ENCODE measurements at regions not wholly inside any gene's neighbourhood (a gene's known extent, or its start where the extent isn't known, plus 50 kb on each side); places are given as distances from the start of the nearest gene placed in this dataset.
"Not testable (repeated sequence)": the region's sequence is repeated elsewhere in the genome, so short reads cannot be mapped to it uniquely, and the experiment has no call there.

DNA sequence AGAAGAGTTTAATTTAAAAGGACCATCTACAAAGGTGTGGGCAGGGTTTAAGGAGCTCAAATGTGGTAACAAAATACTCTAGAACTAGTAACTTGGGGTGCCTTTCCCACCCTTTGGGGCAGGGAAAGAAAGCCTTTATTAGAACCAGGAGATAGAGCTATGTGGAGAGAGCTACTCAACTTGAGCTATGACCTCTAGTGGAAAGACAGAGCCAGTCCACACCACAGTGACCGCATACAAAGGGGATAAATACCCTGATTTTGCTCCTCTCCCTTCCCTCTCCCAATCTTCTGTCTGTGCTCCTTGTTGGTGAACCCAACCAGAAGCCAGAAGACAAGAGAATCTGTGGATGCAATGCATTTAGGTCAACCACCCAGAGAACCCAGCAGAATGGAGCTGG, 54.4 kb upstream of the JAK1 start:
- Mint-ChIP-seq H3K36me3 (ENCODE audit: low read depth) (no peaks in the 10 kb centered on the region), H3K4me3 (no peak overlapping the region), H3K9me3 (no peaks in the 10 kb centered on the region), H3K27me3 (no peaks in the 10 kb centered on the region), H3K4me1 (no peaks in the 10 kb centered on the region), H3K27ac (no peak overlapping the region)
- POLR2A ChIA-PET, result no interaction called here
- CTCF ChIA-PET, result interaction anchor here (1.0 to 2.2 kb wide), 3 partner anchors 9 to 17 kb away, joined by 3 to 7 read pairs (median 3); no protein-coding TSS in a partner anchor
- DNase-seq, result no peak

DNA sequence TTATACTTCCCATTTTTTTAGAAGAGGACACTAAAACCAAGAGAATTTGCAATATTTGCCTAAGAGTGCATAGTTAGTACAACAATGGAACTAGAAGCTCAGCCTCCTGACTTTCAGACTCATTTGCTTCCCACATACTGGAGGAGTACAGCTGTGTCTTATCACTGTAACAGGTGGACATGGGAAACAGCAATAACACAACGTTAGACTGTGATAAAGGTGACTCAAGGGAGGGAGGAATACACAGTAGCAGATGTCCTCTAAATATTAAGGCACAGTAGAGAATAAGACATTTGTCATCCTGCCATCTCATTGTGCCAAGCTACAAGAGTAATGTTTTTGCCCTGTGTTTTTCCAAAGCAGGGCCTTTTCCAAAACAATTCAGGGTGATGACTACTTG, 55.4 kb upstream of the JAK1 start:
- no peak for DNase-seq
- Mint-ChIP-seq H3K4me3 (no peak overlapping the region), H3K4me1 (no peaks in the 10 kb centered on the region), H3K36me3 (ENCODE audit: low read depth) (no peaks in the 10 kb centered on the region), H3K27ac (no peak overlapping the region), H3K9me3 (no peaks in the 10 kb centered on the region), H3K27me3 (no peaks in the 10 kb centered on the region)
- CTCF ChIA-PET, result interaction anchor here (2.2 kb wide), 1 partner anchor 10 kb away, joined by 7 read pairs; no protein-coding TSS in a partner anchor
- POLR2A ChIA-PET, result no interaction called here

DNA sequence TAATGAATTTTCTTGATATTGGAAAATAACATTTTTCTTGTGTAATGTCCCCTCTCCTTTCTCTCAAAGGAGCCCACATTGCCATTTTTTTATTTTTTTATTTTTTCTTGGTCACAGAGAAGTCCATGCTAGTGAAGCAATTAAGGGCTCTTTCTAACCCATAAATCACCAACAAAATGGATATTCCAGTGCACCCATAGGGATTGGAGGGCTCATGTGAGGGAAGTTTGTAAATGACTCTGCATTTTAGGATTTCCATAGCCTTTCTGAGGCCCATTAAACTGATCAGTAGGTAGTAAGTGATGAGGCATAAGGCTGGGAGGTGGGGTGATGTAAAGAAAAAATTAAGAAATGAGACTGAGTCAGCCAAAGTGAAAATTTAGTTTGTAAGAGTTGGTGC, 55.9 kb upstream of the JAK1 start:
- POLR2A ChIA-PET, result no interaction called here

DNA sequence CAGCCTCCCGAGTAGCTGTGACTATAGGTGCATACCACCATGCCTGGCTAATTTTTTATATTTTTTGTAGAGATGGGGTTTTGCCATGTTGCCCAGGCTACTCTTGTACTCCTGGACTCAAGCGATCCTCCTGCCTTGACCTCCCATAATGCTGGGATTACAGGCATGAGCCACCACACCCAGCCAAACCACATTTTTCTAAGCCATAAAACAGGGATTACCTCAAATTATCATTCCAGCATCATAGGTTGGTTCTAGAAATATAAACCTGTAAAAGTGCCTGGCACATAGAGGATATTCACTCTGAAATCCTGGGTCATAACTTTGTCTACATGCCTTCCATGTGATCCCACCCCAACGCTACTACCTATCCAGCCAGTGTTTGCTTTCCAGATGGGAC, 59.4 kb upstream of the JAK1 start:
- Mint-ChIP-seq H3K4me1 (peaks cover 5% of the 10 kb centered on the region), H3K9me3 (no peaks in the 10 kb centered on the region), H3K27me3 (no peaks in the 10 kb centered on the region), H3K27ac (no peak overlapping the region), H3K4me3 (no peak overlapping the region), H3K36me3 (ENCODE audit: low read depth) (no peaks in the 10 kb centered on the region)
- ChIA-PET CTCF (no interaction called here), POLR2A (no interaction called here)
- DNase-seq, result no peak

More for the DNA sequence above, 55.9 kb upstream of the JAK1 start:
- Mint-ChIP-seq H3K9me3 (no peaks in the 10 kb centered on the region), H3K27ac (no peak overlapping the region), H3K36me3 (ENCODE audit: low read depth) (no peaks in the 10 kb centered on the region), H3K27me3 (no peaks in the 10 kb centered on the region), H3K4me1 (no peaks in the 10 kb centered on the region), H3K4me3 (no peak overlapping the region)
- DNase-seq, result no peak
- CTCF ChIA-PET, result interaction anchor here (2.2 kb wide), 1 partner anchor 10 kb away, joined by 7 read pairs; no protein-coding TSS in a partner anchor

DNA sequence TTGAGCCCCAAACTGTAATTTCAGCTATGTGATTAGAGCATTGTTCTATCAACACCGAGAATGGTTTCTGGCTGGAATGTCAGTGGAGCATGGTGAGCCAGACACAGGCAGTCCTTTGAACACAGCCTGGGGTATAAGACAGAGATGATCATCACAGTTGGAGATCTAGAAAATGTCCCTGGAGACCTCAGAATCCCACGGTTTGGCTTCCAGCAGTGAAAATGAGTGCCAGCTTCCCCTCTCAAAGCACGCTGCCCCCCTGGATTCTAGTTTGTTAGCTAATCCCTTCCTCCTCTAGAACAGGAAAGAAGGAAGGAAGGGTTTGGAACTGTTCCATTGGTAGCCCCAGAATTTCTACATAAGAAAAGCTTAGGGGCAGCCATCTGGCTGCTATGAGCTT, 59.9 kb upstream of the JAK1 start:
- POLR2A ChIA-PET, result no interaction called here
- Mint-ChIP-seq H3K4me1 (peaks cover 5% of the 10 kb centered on the region), H3K4me3 (no peak overlapping the region), H3K27me3 (no peaks in the 10 kb centered on the region), H3K9me3 (no peaks in the 10 kb centered on the region), H3K27ac (no peak overlapping the region), H3K36me3 (ENCODE audit: low read depth) (no peaks in the 10 kb centered on the region)
- DNase-seq, result no peak
- CTCF ChIA-PET, result interaction anchor here (0.8 kb wide), 1 partner anchor 135 kb away, joined by 3 read pairs; no protein-coding TSS in a partner anchor

DNA sequence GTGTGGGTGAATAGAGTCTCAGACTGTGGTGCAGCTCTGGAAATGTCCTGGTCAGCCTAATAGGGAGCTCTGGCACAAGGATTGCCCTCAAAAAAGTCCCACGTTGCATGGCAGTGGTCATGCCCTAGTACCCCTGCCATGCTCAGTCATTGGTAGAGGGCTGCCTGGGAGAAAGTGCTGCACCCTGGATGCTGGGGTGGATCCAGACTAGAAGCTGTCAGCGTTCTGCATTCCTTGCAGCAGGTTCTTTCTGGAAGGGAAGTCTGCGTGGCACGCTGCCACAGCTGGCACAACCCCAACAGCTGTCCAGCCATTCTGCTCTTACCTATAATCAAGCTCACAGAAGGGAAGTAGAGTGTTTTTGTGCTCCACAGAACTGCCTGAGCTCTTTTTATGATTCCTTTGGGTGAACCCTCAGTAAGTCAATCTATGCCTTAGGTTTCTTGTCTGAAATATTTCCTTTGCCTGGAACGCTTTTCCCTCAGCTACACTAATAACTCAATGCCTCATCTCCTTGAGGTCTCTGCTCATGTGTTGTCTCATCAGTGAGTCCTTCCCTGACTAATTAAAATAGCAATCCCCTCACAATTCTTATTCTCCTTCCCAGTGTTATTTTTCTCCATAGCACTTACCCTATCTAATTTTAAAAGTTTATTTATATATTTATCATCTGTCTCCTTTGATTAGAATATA, 61.5 kb upstream of the JAK1 start:
- no peaks in the 10 kb centered on the region for H3K9me3 Mint-ChIP-seq
- peaks cover 5% of the 10 kb centered on the region for H3K4me1 Mint-ChIP-seq
- no peaks in the 10 kb centered on the region for H3K36me3 Mint-ChIP-seq (ENCODE audit: low read depth)
- no peak for DNase-seq
- no peak overlapping the region for H3K4me3 Mint-ChIP-seq
- CTCF ChIA-PET, result interaction anchor here (0.6 kb wide), 1 partner anchor 1633 kb away, joined by 3 read pairs; no protein-coding TSS in a partner anchor
- no peaks in the 10 kb centered on the region for H3K27me3 Mint-ChIP-seq
- POLR2A ChIA-PET, result no interaction called here
- no peak overlapping the region for H3K27ac Mint-ChIP-seq

DNA sequence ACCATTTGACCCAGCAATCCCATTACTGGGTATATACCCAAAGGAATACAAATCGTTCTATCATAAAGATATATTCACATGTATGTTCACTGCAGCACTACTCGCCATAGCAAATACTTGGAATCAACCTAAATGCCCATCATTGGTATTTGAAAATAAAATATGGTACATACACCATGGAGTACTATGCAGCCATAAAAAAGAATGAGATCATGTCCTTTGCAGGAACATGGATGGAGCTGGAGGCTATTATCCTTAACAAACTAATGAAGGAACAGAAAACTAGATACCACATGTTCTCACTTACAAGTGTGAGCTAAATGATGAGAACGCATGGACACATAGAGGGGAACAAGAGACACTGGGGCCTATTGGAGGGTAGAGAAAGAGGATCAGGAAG, 63.1 kb upstream of the JAK1 start:
- H3K27ac Mint-ChIP-seq; H3K4me1 Mint-ChIP-seq; H3K27me3 Mint-ChIP-seq; H3K36me3 Mint-ChIP-seq (ENCODE audit: low read depth); H3K4me3 Mint-ChIP-seq; H3K9me3 Mint-ChIP-seq; POLR2A ChIA-PET; DNase-seq: not testable (repeated sequence)
- CTCF ChIA-PET, result interaction anchor here (2.1 kb wide), 1 partner anchor 20 kb away, joined by 4 read pairs; no protein-coding TSS in a partner anchor

DNA sequence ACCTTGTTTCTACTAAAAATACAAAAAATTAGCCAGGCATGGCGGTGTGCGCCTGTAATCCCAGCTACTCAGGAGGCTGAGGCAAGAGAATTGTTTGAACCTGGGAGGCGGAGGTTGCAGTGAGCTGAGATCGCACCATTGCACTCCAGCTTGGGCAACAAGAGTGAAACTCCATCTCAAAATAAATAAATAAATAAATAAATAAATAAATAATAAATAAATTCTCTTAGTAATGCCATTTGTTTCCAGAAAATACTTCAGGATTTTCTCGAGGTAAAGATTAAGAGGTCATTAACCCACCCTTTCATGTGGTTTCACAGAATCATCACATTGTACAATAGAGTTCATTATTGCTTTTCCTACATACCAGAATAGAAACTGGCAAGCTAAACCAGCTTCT, 68.5 kb upstream of the JAK1 start:
- H3K27ac Mint-ChIP-seq; H3K4me1 Mint-ChIP-seq; H3K27me3 Mint-ChIP-seq; H3K36me3 Mint-ChIP-seq (ENCODE audit: low read depth); H3K9me3 Mint-ChIP-seq; H3K4me3 Mint-ChIP-seq; DNase-seq: not testable (repeated sequence)
- POLR2A ChIA-PET, result interaction anchor here (0.7 kb wide), 1 partner anchor 106 kb away, joined by 3 read pairs; no protein-coding TSS in a partner anchor
- CTCF ChIA-PET, result interaction anchor here (1.8 kb wide), 1 partner anchor 73 kb away, joined by 3 read pairs; no protein-coding TSS in a partner anchor

DNA sequence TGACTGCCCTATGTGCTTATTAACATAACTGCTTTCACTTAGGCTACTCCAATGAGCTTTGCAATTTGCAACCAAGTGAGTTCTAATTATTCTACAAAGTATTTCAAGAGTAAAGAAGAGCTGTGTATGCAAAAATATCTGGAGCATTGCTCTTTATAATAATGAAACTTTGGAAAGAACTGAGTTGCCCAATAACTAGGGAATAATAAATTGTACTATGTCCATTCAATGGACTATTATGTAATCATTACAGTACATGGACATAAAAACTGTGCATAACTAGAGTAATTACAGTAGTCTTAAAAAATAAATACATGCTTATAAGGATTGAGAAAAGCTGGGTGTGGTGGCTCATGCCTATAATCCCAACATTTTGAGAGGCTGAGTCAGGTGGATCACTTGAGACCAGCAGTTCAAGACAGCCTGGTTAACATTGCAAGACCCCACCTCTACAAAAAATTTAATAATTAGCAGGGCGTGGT, 70.3 kb upstream of the JAK1 start:
- ChIA-PET POLR2A (no interaction called here), CTCF (interaction anchor here (1.5 to 1.6 kb wide), 2 partner anchors 10 to 16 kb away, joined by 3 to 7 read pairs; no protein-coding TSS in a partner anchor)
- no peaks in the 10 kb centered on the region for H3K9me3 Mint-ChIP-seq
- H3K27me3 Mint-ChIP-seq, result no peaks in the 10 kb centered on the region
- H3K4me3 Mint-ChIP-seq, result no peak overlapping the region
- no peak for DNase-seq
- no peaks in the 10 kb centered on the region for H3K36me3 Mint-ChIP-seq (ENCODE audit: low read depth)
- H3K4me1 Mint-ChIP-seq, result peaks cover 12% of the 10 kb centered on the region
- no peak overlapping the region for H3K27ac Mint-ChIP-seq

DNA sequence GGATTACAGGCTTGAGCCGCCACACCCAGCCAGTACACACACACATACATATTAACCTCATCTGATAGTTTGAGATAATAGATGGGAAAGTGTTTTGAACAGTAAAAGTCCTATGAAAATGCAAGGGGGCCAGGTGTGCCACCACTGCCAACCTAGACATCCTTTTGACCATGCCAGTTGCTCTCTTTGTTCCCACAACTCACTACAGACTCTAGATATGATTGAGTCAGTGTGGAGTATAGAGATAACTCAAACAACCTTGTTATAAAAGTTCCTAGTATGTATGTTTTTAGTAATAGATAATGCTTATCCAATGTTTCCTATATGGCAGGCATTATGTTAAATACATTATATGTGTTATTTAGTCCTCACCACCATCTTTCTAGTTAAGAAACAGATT, 72.7 kb upstream of the JAK1 start:
- no peak overlapping the region for H3K4me3 Mint-ChIP-seq
- no peaks in the 10 kb centered on the region for H3K9me3 Mint-ChIP-seq
- H3K27ac Mint-ChIP-seq, result no peak overlapping the region
- peaks cover 15% of the 10 kb centered on the region for H3K4me1 Mint-ChIP-seq
- ChIA-PET CTCF (interaction anchor here (0.7 kb wide), 1 partner anchor 35 kb away, joined by 4 read pairs; no protein-coding TSS in a partner anchor), POLR2A (no interaction called here)
- no peaks in the 10 kb centered on the region for H3K36me3 Mint-ChIP-seq (ENCODE audit: low read depth)
- no peaks in the 10 kb centered on the region for H3K27me3 Mint-ChIP-seq
- no peak for DNase-seq

DNA sequence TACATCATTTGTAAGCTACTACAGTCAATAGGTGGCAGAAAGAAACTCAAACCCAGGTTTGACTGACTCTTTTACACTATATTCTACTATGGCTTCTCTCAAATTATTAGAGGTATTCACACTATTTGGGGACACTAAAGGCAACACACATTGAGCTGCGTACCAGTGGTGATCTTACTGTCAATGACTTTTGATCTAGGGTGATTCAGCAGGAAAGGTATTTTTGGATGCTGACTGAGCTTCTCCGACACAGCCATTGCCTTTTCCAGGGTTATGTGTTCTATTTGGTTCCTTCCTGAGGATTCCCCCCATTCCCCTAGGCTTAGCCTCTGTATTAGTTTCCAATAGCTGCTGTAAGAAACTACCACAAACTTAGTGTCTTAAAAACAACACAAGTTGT, 73.2 kb upstream of the JAK1 start:
- H3K27ac Mint-ChIP-seq, result no peak overlapping the region
- H3K9me3 Mint-ChIP-seq, result no peaks in the 10 kb centered on the region
- H3K4me3 Mint-ChIP-seq, result no peak overlapping the region
- no peak for DNase-seq
- CTCF ChIA-PET, result interaction anchor here (0.7 kb wide), 1 partner anchor 35 kb away, joined by 4 read pairs; no protein-coding TSS in a partner anchor
- H3K27me3 Mint-ChIP-seq, result no peaks in the 10 kb centered on the region
- POLR2A ChIA-PET, result no interaction called here
- no peaks in the 10 kb centered on the region for H3K36me3 Mint-ChIP-seq (ENCODE audit: low read depth)
- H3K4me1 Mint-ChIP-seq, result peaks cover 20% of the 10 kb centered on the region

DNA sequence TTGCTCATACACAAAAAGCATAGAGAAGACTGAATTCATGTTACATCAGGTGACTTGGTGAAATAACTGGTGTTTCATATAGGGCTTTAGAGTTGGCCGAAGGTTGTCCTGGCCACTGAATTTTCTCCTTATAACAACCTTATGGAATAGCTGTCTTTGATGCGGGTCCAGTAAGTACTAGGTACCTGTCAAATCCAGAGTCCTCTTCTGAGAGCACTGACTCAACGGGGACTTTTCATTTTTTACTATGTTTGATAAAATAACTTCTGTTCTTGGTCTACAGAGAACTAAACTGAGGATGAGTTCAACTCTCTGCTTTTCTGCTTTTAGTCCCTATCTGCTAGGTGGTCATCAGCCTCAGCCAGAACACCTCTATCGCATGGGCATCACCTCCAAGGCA, 76.1 kb upstream of the JAK1 start:
- H3K27me3 Mint-ChIP-seq, result no peaks in the 10 kb centered on the region
- peaks cover 20% of the 10 kb centered on the region for H3K4me1 Mint-ChIP-seq
- no peaks in the 10 kb centered on the region for H3K36me3 Mint-ChIP-seq (ENCODE audit: low read depth)
- DNase-seq, result no peak
- no peak overlapping the region for H3K27ac Mint-ChIP-seq
- no peaks in the 10 kb centered on the region for H3K9me3 Mint-ChIP-seq
- no peak overlapping the region for H3K4me3 Mint-ChIP-seq
- CTCF ChIA-PET, result no interaction called here
- POLR2A ChIA-PET, result no interaction called here

DNA sequence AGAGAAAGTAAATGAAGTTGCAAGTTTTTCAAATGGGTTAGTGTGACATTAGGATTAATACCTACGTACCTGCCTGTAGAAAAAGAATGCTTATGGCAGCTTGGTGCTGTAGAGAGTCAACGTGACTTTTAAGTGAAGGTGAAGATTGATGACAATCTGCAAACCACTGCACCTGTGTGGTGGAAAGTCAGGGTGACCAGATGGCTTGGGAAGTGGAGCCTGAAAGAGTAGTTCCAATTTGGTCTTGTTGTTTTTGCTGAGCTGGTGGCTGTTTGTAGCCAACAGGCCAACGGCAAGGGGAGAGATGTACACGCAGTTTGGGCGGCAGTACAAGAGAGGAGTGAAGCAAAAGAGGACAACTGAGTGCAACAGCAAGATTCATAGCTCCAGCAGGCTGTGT, 78.1 kb upstream of the JAK1 start:
- CTCF ChIA-PET, result no interaction called here
- H3K36me3 Mint-ChIP-seq (ENCODE audit: low read depth), result no peaks in the 10 kb centered on the region
- POLR2A ChIA-PET, result no interaction called here

More for the DNA sequence above, 78.1 kb upstream of the JAK1 start:
- no peak overlapping the region for H3K4me3 Mint-ChIP-seq
- no peaks in the 10 kb centered on the region for H3K9me3 Mint-ChIP-seq
- no peak for DNase-seq
- H3K27me3 Mint-ChIP-seq, result no peaks in the 10 kb centered on the region
- H3K27ac Mint-ChIP-seq, result peak overlapping the region; percentile 3
- peaks cover 33% of the 10 kb centered on the region for H3K4me1 Mint-ChIP-seq

All from activated CD4-positive, alpha-beta T cell treated with anti-CD3 and anti-CD28 coated beads, Interleukin-2, amount 10 ng/mL, durations not matched to agents 7 days and 5 days (primary cell).